Testis (tissue), 2 donors: ENCODE measurements at regions not wholly inside any gene's neighbourhood (a gene's known extent, or its start where the extent isn't known, plus 50 kb on each side); places are given as distances from the start of the nearest gene placed in this dataset.

ENCODE experiments used
- POLR2A ChIP-seq: fragments of 450-650 bp; IDR thresholded peaks from one replicate; pipeline ENCODE4 v1.6.1; 2017; ENCODE audit warnings: antibody characterized with exemption, mild to moderate bottlenecking, moderate library complexity
- TF ChIP-seq, protein P1 (sequence below), 3 experiments: fragments of 450-650 bp in 2 of 3; fragments of 200-600 bp in 1 of 3; sonication (generic) in 1 of 3; IDR thresholded peaks; one replicate each; pipeline ENCODE4 v1.5.1; 2016 to 2019; ENCODE audit warnings: antibody characterized with exemption in 3 of 3, mild to moderate bottlenecking in 2 of 3, moderate library complexity in 1 of 3

DNA sequence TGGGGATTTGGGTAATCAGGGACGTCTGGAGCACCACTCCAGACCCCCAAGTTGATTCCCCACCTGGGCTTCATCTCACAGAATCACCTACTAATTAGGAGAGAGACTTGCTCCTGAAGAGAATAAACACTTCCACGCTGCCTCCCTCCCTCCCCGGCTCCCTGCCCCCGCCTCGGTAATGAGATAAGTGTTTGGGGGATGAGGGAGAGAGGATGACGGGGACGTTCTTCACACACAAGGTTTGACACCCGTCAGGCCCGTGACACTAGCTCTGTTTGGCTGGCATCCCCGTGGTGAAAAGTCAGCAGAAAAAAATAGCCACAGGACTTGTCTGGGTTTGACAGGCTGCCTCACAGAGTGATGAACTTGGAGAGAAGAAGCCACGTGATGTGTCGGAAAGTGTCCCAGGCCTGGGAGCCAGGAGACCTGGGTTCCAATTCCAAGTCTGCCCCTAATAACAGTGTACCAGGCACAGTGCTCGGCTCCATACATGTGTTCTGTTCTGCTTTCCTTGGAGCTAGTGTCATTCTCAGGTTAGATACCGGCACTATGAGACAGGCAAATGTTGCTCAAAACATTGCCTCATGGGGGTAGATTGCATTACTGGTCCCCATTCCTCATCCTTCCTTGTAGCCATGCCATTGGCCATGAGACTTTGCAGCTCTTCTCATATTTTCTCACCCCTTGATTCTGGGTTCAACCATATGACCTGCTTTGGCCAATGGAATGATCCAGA, 578.0 kb downstream of the BCOR start:
- TF ChIP-seq, protein P1, sequence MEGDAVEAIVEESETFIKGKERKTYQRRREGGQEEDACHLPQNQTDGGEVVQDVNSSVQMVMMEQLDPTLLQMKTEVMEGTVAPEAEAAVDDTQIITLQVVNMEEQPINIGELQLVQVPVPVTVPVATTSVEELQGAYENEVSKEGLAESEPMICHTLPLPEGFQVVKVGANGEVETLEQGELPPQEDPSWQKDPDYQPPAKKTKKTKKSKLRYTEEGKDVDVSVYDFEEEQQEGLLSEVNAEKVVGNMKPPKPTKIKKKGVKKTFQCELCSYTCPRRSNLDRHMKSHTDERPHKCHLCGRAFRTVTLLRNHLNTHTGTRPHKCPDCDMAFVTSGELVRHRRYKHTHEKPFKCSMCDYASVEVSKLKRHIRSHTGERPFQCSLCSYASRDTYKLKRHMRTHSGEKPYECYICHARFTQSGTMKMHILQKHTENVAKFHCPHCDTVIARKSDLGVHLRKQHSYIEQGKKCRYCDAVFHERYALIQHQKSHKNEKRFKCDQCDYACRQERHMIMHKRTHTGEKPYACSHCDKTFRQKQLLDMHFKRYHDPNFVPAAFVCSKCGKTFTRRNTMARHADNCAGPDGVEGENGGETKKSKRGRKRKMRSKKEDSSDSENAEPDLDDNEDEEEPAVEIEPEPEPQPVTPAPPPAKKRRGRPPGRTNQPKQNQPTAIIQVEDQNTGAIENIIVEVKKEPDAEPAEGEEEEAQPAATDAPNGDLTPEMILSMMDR (IDR thresholded peaks at IDR 0.05), result no peak
- no peak for TF ChIP-seq POLR2A
